SK-N-SH (cell line): ENCODE measurements at regions not wholly inside any gene's neighbourhood (a gene's known extent, or its start where the extent isn't known, plus 50 kb on each side); places are given as distances from the start of the nearest gene placed in this dataset.

Experiments used
- CTCF ChIA-PET: fragments of 300-600, 350-600 bp; formaldehyde crosslinking; extraction: SDS; loops from one replicate; lab custom pipeline; 2021; lab: Yijun Ruan, JAX
- POLR2A ChIA-PET: fragments of 350-600 bp; sonication (Branson Sonifier 250); formaldehyde crosslinking; extraction: SDS; loops from one replicate; lab custom pipeline; 2020; ENCODE audit warnings: antibody characterized with exemption, inconsistent platforms; lab: Yijun Ruan, JAX
- DNase-seq: peaks from one replicate; pipeline ENCODE4 v3.0.0; 2012
- H2AFZ ChIP-seq: fragments of 200-600 bp; sonication (generic); 2 replicates; pipeline ENCODE4 v1.8.1; 2016; ENCODE audit warnings: antibody characterized with exemption, mild to moderate bottlenecking, low read depth
- H3F3A ChIP-seq: fragments of 200-600 bp; sonication (generic); replicated peaks from 2 replicates; pipeline ENCODE3; 2016; ENCODE audit warnings: antibody characterized with exemption, mild to moderate bottlenecking; ENCODE audit not compliant: insufficient read depth
- H3K27ac ChIP-seq, 2 experiments: fragments of 200-500 bp in 1 of 2; fragments of 200-600 bp in 1 of 2; sonication (Bioruptor generic) in 1 of 2; sonication (generic), shearing (Covaris generic) in 1 of 2; 2 replicates each; pipeline versions ENCODE4 v1.5.1 to v1.6.1; 2014 to 2016; ENCODE audit warnings: low read depth in 2 of 2, inconsistent platforms in 1 of 2, low read length in 1 of 2, mild to moderate bottlenecking in 1 of 2, mixed read lengths in 1 of 2
- H3K27me3 ChIP-seq: fragments of 200-600 bp; sonication (generic), shearing (Covaris generic); 2 replicates; pipeline ENCODE4 v1.6.1; 2016; ENCODE audit warnings: mixed run types; ENCODE audit not compliant: insufficient read depth
- H3K36me3 ChIP-seq, 2 experiments: fragments of 200-500 bp in 1 of 2; fragments of 200-600 bp in 1 of 2; sonication (Bioruptor generic) in 1 of 2; sonication (generic) in 1 of 2; replicated peaks in 1 of 2; 2 replicates each; pipeline versions ENCODE3 to v1.5.1; 2014 to 2016; ENCODE audit warnings: low read length in 1 of 2, mild to moderate bottlenecking in 1 of 2; ENCODE audit not compliant: insufficient read depth in 2 of 2, control insufficient read depth in 1 of 2
- H3K4me1 ChIP-seq, 2 experiments: fragments of 200-500 bp in 1 of 2; fragments of 200-600 bp in 1 of 2; sonication (Bioruptor generic) in 1 of 2; sonication (generic), shearing (Covaris generic) in 1 of 2; 2 replicates each; pipeline versions ENCODE4 v1.5.1 to v1.6.1; 2014 to 2016; ENCODE audit warnings: low read depth in 1 of 2, low read length in 1 of 2, mixed run types in 1 of 2; ENCODE audit not compliant: insufficient read depth in 2 of 2, control insufficient read depth in 1 of 2
- H3K4me2 ChIP-seq: fragments of 200-600 bp; sonication (generic), shearing (Covaris generic); 2 replicates; pipeline ENCODE4 v1.6.1; 2017; ENCODE audit warnings: mixed run types
- H3K4me3 ChIP-seq, 2 experiments: fragments of 200-500 bp in 1 of 2; fragments of 200-600 bp in 1 of 2; sonication (Bioruptor generic) in 1 of 2; sonication (generic), shearing (Covaris generic) in 1 of 2; 2 replicates each; pipeline versions ENCODE4 v1.5.1 to v1.8.1; 2014 to 2016; ENCODE audit warnings: low read depth in 2 of 2, inconsistent platforms in 1 of 2, low read length in 1 of 2, mild to moderate bottlenecking in 1 of 2, mixed read lengths in 1 of 2, moderate library complexity in 1 of 2
- H3K79me2 ChIP-seq: fragments of 200-600 bp; sonication (generic); 2 replicates; pipeline ENCODE4 v1.8.1; 2017; ENCODE audit warnings: mild to moderate bottlenecking; ENCODE audit not compliant: insufficient read depth
- H3K9ac ChIP-seq: fragments of 200-600 bp; sonication (generic); 2 replicates; pipeline ENCODE4 v1.6.1; 2017; ENCODE audit warnings: mixed run types
- H3K9me2 ChIP-seq: fragments of 200-600 bp; sonication (generic); 2 replicates; pipeline ENCODE4 v1.6.1; 2017; ENCODE audit warnings: mixed run types
- H3K9me3 ChIP-seq: fragments of 200-600 bp; sonication (generic); 2 replicates; pipeline ENCODE4 v1.6.1; 2017; ENCODE audit warnings: mixed run types, mild to moderate bottlenecking, moderate library complexity
- H4K20me1 ChIP-seq: fragments of 200-600 bp; sonication (generic); 2 replicates; pipeline ENCODE4 v1.6.1; 2017; ENCODE audit warnings: mild to moderate bottlenecking, mixed run types; ENCODE audit not compliant: insufficient read depth
- ELF1 ChIP-seq: IDR thresholded peaks from 2 replicates; pipeline ENCODE4 v1.4.0; 2012
- FOXJ3 ChIP-seq: sonication (generic); formaldehyde crosslinking; IDR thresholded peaks from 2 replicates; pipeline ENCODE4 v1.5.1; 2020; ENCODE audit warnings: mild to moderate bottlenecking, missing genetic modification reagents
- GABPA ChIP-seq: IDR thresholded peaks from 2 replicates; pipeline ENCODE4 v1.4.0; 2012; ENCODE audit warnings: low read depth, mild to moderate bottlenecking
- RCOR1 ChIP-seq: fragments of 150-350 bp; IDR thresholded peaks from 2 replicates; pipeline ENCODE4 v1.6.1; 2017; ENCODE audit warnings: antibody characterized with exemption, low read length
- RXRA ChIP-seq: IDR thresholded peaks from 2 replicates; pipeline ENCODE4 v1.4.0; 2012; ENCODE audit warnings: low read depth, mild to moderate bottlenecking, borderline replicate concordance
- SIN3A ChIP-seq: IDR thresholded peaks from 2 replicates; pipeline ENCODE4 v1.6.1; 2012; ENCODE audit warnings: low read depth, mild to moderate bottlenecking, low read length, moderate library complexity, borderline replicate concordance
- SMC3 ChIP-seq: IDR thresholded peaks from 2 replicates; pipeline ENCODE4 v1.6.1; 2012; ENCODE audit warnings: low read depth, low read length, improper control_type of control experiment
- WGBS: methylation state at CpG from one replicate; pipeline ENCODE4 v1.1.6; 2017; ENCODE audit warnings: low lambda C conversion rate; 5-methylcytosine and 5-hydroxymethylcytosine counted together
- TF ChIP-seq, protein P1 (sequence below): IDR thresholded peaks from 2 replicates; pipeline ENCODE4 v1.4.0; 2012; ENCODE audit warnings: low read depth, borderline replicate concordance
- TF ChIP-seq, protein P2 (sequence below): fragments of 200-600 bp; sonication (generic); IDR thresholded peaks from 2 replicates; pipeline ENCODE4 v1.6.1; 2017; ENCODE audit warnings: antibody characterized with exemption, mild to moderate bottlenecking, moderate library complexity
- TF ChIP-seq, protein P3 (sequence below): fragments of 150-350 bp; IDR thresholded peaks from 2 replicates; pipeline ENCODE4 v1.6.1; 2016; ENCODE audit warnings: mild to moderate bottlenecking, low read depth, low read length
- TF ChIP-seq, protein P4 (sequence below): fragments of 150-350 bp; IDR thresholded peaks from 2 replicates; pipeline ENCODE4 v1.6.1; 2017; ENCODE audit warnings: antibody characterized with exemption, low read length, low read depth, borderline replicate concordance

DNA sequence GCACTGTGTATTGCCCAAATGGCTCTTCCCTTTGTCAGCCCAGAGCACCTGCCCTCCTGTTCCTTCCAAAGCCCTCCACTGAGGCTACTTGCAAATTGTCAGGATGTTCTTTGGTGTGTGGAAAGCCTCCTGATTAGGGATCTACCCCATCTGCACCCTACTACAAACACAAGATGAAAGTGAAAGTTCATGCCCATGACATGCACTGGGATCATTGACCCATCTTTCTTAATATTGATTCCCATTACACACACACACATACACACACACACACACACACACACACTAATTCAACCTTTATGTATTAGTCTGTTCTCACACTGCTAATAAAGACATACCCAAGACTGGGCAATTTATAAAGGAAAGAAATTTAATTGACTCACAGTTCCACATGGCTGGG lies 213.7 kb upstream of the IGFBP3 start (continued):
- TF ChIP-seq, protein P1, sequence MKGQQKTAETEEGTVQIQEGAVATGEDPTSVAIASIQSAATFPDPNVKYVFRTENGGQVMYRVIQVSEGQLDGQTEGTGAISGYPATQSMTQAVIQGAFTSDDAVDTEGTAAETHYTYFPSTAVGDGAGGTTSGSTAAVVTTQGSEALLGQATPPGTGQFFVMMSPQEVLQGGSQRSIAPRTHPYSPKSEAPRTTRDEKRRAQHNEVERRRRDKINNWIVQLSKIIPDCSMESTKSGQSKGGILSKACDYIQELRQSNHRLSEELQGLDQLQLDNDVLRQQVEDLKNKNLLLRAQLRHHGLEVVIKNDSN: no peak
- TF ChIP-seq FOXJ3 (CRISPR knock-in tag) (no peak), ELF1 (no peak), GABPA (no peak)
- TF ChIP-seq, protein P2, sequence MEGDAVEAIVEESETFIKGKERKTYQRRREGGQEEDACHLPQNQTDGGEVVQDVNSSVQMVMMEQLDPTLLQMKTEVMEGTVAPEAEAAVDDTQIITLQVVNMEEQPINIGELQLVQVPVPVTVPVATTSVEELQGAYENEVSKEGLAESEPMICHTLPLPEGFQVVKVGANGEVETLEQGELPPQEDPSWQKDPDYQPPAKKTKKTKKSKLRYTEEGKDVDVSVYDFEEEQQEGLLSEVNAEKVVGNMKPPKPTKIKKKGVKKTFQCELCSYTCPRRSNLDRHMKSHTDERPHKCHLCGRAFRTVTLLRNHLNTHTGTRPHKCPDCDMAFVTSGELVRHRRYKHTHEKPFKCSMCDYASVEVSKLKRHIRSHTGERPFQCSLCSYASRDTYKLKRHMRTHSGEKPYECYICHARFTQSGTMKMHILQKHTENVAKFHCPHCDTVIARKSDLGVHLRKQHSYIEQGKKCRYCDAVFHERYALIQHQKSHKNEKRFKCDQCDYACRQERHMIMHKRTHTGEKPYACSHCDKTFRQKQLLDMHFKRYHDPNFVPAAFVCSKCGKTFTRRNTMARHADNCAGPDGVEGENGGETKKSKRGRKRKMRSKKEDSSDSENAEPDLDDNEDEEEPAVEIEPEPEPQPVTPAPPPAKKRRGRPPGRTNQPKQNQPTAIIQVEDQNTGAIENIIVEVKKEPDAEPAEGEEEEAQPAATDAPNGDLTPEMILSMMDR: no peak

DNA sequence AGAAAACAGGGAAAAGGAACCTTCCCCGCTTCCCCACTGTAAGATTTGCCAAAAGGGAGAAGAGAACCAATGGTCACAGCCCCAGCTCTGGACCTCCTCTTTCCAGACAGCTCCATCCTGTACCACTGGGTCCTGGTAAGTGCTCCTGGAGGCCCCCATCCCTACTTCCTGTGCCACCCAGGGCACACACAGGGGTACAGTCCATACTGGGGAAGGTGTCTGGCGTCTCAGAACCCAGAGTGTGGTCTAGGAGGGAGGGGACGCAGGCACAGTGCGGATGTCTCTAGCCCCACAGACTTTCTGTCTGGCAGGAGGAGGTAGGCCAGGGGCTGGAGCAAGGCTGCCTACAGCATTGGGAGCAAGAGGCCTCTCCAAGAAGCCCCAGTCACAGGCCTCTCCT lies 213.3 kb upstream of the IGFBP3 start:
- Histone ChIP-seq H3K36me3 (no peaks in the 10 kb centered on the region), H3K9ac (no peak overlapping the region), H3K9me3 (peaks cover 6% of the 10 kb centered on the region; the same call in 1 of the 2 replicates), H3K4me3 (no peak overlapping the region), H3K9me2 (no peaks in the 10 kb centered on the region), H3K27me3 (no peaks in the 10 kb centered on the region), H3K27ac (no peak overlapping the region), H3K79me2 (no peaks in the 10 kb centered on the region), H4K20me1 (no peaks in the 10 kb centered on the region), H3K4me2 (no peak overlapping the region), H3K4me1 (peaks cover under 1 to 6% of the 10 kb centered on the region in 2 experiments; a peak in 2 of 4 replicates), H3F3A (peaks cover 7% of the 10 kb centered on the region), H2AFZ (no peak overlapping the region)
- DNase-seq: no peak
- ChIA-PET CTCF (interaction anchor here (1.7 kb wide), 1 partner anchor 212 kb away, joined by 6 read pairs; the partner anchor contains the start of gene IGFBP3), POLR2A (no interaction called here)
- TF ChIP-seq, protein P3, sequence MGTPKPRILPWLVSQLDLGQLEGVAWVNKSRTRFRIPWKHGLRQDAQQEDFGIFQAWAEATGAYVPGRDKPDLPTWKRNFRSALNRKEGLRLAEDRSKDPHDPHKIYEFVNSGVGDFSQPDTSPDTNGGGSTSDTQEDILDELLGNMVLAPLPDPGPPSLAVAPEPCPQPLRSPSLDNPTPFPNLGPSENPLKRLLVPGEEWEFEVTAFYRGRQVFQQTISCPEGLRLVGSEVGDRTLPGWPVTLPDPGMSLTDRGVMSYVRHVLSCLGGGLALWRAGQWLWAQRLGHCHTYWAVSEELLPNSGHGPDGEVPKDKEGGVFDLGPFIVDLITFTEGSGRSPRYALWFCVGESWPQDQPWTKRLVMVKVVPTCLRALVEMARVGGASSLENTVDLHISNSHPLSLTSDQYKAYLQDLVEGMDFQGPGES: no peak
- TF ChIP-seq, protein P4, sequence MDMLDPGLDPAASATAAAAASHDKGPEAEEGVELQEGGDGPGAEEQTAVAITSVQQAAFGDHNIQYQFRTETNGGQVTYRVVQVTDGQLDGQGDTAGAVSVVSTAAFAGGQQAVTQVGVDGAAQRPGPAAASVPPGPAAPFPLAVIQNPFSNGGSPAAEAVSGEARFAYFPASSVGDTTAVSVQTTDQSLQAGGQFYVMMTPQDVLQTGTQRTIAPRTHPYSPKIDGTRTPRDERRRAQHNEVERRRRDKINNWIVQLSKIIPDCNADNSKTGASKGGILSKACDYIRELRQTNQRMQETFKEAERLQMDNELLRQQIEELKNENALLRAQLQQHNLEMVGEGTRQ: no peak
- TF ChIP-seq RCOR1 (no peak), SMC3 (no peak), RXRA (no peak), SIN3A (no peak)
- 66% methylated on average over 4 of the region's 4 CpGs for WGBS
